ENCODE measurements at regions not wholly inside any gene's neighbourhood (a gene's known extent, or its start where the extent isn't known, plus 50 kb on each side); places are given as distances from the start of the nearest gene placed in this dataset.

- no peak overlapping the region for H3K4me2 ChIP-seq (ENCODE audit: low read length)
- no peaks in the 10 kb centered on the region for H3K27me3 ChIP-seq (ENCODE audit: insufficient read depth, low read depth, low read length)
- H3F3A ChIP-seq (ENCODE audit: insufficient read depth, low read length, poor library complexity, severe bottlenecking) = no peaks in the 10 kb centered on the region
- no peaks in the 10 kb centered on the region for H3K36me3 ChIP-seq (ENCODE audit: insufficient read depth, low read length)
- no peaks in the 10 kb centered on the region for H4K20me1 ChIP-seq (ENCODE audit: insufficient read depth)
- H3K27ac ChIP-seq (ENCODE audit: low read length) = no peak overlapping the region
- H3K4me3 ChIP-seq (ENCODE audit: low read length) = no peak overlapping the region
- no peaks in the 10 kb centered on the region for H3K79me2 ChIP-seq (replicated peaks; ENCODE audit: insufficient read depth, low read length)
- H3K9me3 ChIP-seq (ENCODE audit: low read length) = no peaks in the 10 kb centered on the region
- H3K9me2 ChIP-seq (ENCODE audit: insufficient read depth, low read length) = no peaks in the 10 kb centered on the region
- no peak overlapping the region for H2AFZ ChIP-seq (ENCODE audit: low read depth, low read length)
- no peak overlapping the region for H3K9ac ChIP-seq (ENCODE audit: low read length)
- TF ChIP-seq CTCF (IDR thresholded peaks at IDR 0.05; ENCODE audit: poor library complexity, severe bottlenecking) (no peak), SMC3 (conservative IDR thresholded peaks at IDR 0.05; ENCODE audit: poor library complexity) (no peak), RAD21 (conservative IDR thresholded peaks at IDR 0.05) (no peak), EP300 (conservative IDR thresholded peaks at IDR 0.05; ENCODE audit: poor library complexity, severe bottlenecking) (no peak), TAF1 (IDR thresholded peaks at IDR 0.05; ENCODE audit: low read depth) (no peak), EZH2 (IDR thresholded peaks at IDR 0.05; ENCODE audit: borderline replicate concordance, insufficient read depth, low read length, poor library complexity, severe bottlenecking) (no peak), MXI1 (conservative IDR thresholded peaks at IDR 0.05; ENCODE audit: poor library complexity, severe bottlenecking) (no peak), POLR2AphosphoS5 (IDR thresholded peaks at IDR 0.05) (no peak)
Measured at GRCh38 chr4:146041139-146042004, 102.7 kb upstream of the ZNF827 start.

DNA sequence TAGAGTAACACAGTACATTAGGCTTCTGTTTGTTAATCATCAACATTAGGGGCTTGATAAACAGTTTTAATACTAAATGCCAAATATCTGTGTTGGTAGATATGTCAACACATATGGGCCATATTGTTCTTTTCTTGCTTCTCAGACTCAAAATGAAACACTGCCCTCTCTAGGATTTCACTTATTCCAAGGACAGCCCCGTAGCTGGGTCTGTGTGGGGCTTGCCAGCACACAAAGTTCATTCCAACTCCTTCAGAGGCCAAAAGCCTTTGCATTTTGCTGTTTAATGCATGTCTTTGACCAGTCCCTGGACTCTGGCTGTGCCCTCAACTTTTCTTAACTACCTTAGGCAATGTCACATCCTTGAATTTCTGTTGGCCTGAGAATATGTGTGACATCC, 102.0 kb upstream of the ZNF827 start:
- H3K4me3 ChIP-seq (ENCODE audit: low read length) = no peak overlapping the region
- H3K27me3 ChIP-seq (ENCODE audit: insufficient read depth, low read depth, low read length) = no peaks in the 10 kb centered on the region
- H3K36me3 ChIP-seq (ENCODE audit: insufficient read depth, low read length) = no peaks in the 10 kb centered on the region
- no peak overlapping the region for H2AFZ ChIP-seq (ENCODE audit: low read depth, low read length)
- TF ChIP-seq EP300 (conservative IDR thresholded peaks at IDR 0.05; ENCODE audit: poor library complexity, severe bottlenecking) (no peak), EZH2 (IDR thresholded peaks at IDR 0.05; ENCODE audit: borderline replicate concordance, insufficient read depth, low read length, poor library complexity, severe bottlenecking) (no peak), SMC3 (conservative IDR thresholded peaks at IDR 0.05; ENCODE audit: poor library complexity) (no peak), POLR2AphosphoS5 (IDR thresholded peaks at IDR 0.05) (no peak), CTCF (IDR thresholded peaks at IDR 0.05; ENCODE audit: poor library complexity, severe bottlenecking) (no peak), RAD21 (conservative IDR thresholded peaks at IDR 0.05) (no peak), TAF1 (IDR thresholded peaks at IDR 0.05; ENCODE audit: low read depth) (no peak)
- no peaks in the 10 kb centered on the region for H3K9me3 ChIP-seq (ENCODE audit: low read length)
- H3K9me2 ChIP-seq (ENCODE audit: insufficient read depth, low read length) = no peaks in the 10 kb centered on the region
- H3F3A ChIP-seq (ENCODE audit: insufficient read depth, low read length, poor library complexity, severe bottlenecking) = no peaks in the 10 kb centered on the region
- H4K20me1 ChIP-seq (ENCODE audit: insufficient read depth) = no peaks in the 10 kb centered on the region
- no peaks in the 10 kb centered on the region for H3K79me2 ChIP-seq (replicated peaks; ENCODE audit: insufficient read depth, low read length)
- H3K4me2 ChIP-seq (ENCODE audit: low read length) = no peak overlapping the region
- H3K27ac ChIP-seq (ENCODE audit: low read length) = no peak overlapping the region
- H3K9ac ChIP-seq (ENCODE audit: low read length) = no peak overlapping the region
